Glomerular visceral epithelial cell (primary cell): ENCODE measurements at regions not wholly inside any gene's neighbourhood (a gene's known extent, or its start where the extent isn't known, plus 50 kb on each side); places are given as distances from the start of the nearest gene placed in this dataset.

ENCODE experiments used
- DNase-seq: peaks from one replicate; pipeline ENCODE4 v3.0.0-alpha.2; 2016; ENCODE audit errors: extremely low spot score

DNA sequence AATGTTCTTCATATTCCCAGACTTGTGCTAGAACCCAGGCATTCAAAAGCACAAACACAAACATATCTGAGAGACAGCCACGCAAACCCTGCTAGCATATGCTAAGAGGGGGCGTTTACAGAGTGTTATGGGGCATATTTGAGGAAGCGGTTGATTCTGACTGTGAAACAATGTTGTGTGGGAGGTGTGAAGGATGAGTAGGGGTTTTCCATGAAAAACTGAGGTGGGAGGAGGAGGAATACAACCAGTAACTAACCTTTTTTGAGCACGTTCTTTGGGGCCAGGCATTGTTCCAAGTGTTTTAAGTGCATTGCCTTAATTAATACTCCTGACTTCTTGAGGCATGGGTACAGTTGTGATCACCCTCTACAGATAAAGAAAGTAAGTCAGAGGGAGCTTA is 499.5 kb downstream of the AACS start:
- DNase-seq = no peak

- DNase-seq = no peak
These were observed 502.3 kb downstream of the AACS start for GRCh38 chr12:125567581-125567980.

GRCh38 chr12:125568306-125568705 is 503.1 kb downstream of the AACS start:
- no peak for DNase-seq

GRCh38 chr12:125573271-125573670 is 508.0 kb downstream of the AACS start:
- DNase-seq = no peak

DNA sequence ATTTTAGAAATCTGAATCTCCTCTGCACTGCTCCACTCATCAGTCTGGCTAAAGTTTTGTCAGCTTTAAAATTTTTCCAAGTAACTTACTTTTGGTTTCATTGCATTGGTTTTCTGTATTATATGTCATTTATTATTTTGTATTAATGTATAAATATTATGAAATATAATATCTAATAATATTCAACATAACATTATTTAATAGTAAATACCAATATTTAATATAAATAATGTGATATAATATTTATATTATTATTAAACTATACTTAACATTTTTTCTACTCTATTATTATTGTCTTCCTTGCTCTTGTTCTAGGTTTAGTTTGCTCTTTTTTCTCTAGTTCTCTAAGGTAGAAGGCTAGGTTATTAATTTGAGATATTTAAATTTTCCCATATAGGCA is 512.1 kb downstream of the AACS start:
- no peak for DNase-seq

DNA sequence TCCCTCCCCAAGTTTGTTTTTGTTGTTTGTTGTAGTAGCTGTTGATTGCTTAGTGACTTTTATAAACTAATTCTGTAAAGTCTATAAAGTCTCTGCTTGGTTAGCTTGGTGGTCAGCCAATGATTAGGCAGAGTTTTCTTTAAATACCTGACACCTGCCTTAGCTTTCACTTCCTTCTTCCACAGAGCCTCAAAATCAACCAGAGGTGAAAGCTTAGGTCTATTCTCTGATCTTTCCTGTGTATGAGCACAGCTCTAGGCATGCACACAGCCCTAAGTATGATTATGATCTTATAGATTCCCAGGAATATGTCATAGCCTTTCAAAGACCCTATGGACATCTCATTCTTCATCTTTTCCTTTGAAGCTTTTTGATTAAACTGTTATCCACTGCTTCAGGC is 514.7 kb downstream of the AACS start:
- no peak for DNase-seq

DNA sequence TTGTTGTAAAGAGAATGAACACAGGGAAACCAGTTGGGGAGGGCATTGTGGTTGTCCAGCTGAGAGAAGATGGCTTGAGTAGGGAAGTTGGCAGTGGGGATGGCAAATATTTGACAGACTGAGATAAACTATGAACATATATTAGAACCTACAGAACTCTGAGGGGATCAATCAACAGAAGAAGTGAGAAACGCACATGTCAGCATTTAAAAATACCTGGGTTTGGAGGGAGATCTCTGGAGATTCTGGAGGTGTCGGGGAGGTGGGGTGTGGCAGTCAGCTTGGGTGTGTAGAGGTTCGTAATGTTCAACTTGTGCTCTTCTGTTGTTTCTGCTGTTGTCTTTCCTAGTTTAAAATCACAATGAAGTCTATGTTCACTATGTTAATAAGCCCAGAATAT is 517.8 kb downstream of the AACS start:
- no peak for DNase-seq

DNA sequence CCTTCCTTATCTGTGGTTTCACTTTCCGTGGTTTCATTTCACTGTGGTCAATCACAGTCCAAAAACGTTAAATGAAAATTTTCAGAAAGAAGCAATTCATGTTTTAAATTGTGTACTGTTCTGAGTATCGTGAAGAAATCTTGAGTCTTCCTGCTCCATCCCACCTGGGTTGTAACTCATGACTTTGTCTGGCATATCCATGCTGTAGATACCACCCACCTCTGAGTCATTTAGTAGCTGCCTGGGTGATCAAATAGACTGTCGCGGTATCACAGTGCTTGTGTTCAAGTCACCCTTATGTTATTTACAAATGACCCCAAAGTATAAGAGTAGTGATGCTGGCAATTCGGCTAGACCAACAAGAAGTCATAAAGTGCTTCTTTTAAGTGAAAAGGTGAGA is 521.2 kb downstream of the AACS start:
- DNase-seq = no peak

- DNase-seq = no peak
These were observed 528.0 kb downstream of the AACS start for GRCh38 chr12:125593269-125593668.

- no peak for DNase-seq
These were observed 539.7 kb downstream of the AACS start for GRCh38 chr12:125604976-125605375.

- no peak for DNase-seq
These were observed 541.1 kb downstream of the AACS start for GRCh38 chr12:125606312-125606711.

- no peak for DNase-seq
These were observed 545.1 kb downstream of the AACS start for GRCh38 chr12:125610292-125610691.

DNA sequence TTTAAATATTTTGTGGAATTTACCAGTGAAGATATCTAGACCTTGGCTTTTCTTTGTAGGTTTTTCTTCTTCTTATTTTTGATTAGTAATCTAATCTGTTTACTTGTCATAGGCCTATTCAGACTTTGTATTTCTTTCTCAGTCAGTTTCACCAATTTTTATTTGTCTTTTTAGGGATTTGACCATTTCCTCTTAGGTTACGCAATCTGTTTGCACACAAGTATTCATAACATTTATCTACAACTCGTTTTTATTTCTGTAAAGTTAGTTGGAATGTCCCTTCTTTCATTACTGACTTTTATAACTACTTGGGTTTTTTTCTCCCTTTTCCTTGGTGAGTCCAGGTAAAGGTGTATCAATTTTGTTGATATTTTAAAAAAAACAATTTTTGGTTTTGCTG is 545.7 kb downstream of the AACS start:
- no peak for DNase-seq

DNA sequence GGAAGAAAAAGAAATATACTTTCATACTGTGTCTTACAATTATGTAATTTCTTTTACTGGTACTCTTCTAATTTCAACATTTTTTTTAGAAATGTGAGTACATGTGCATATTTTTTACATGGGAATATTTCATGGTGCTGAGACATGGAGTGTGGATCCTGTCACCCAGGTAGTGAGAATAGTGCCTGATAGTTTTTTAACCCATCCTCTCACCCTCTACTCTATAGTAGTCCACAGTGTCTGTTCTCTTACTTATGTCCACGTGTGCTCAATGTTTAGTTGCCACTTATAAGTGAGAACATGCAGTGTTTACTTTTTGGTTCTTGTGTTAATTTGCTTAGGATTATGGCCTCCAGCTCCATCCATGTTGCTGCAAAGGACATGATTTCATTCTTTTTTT is 548.8 kb downstream of the AACS start:
- no peak for DNase-seq

GRCh38 chr12:125619723-125620122 is 554.5 kb downstream of the AACS start:
- DNase-seq = no peak

GRCh38 chr12:125633686-125634085 is 568.5 kb downstream of the AACS start:
- DNase-seq = no peak

GRCh38 chr12:125634813-125635212 is 569.6 kb downstream of the AACS start:
- no peak for DNase-seq

GRCh38 chr12:125639826-125640225 is 574.6 kb downstream of the AACS start:
- DNase-seq = no peak

DNA sequence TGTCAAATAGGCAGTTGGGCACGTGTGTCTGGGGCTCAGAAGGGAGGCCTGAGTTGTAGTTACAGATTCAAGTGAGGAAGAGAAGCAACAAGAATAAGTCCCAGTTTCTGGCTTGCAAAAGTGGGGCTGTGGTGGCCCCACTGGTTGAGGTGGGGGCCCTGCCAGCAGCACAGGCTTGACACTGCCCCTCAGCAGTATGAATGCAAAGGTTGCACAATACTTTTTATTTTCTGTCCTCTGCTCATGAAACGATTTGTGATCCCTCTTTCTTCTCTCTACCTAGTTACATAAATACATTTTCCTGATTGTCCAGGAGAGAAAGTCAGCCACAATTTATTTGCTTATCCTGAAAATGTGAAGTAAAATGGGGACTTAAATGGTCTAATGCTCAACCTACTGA is 577.8 kb downstream of the AACS start:
- DNase-seq = no peak

- no peak for DNase-seq
These were observed 580.5 kb downstream of the AACS start for GRCh38 chr12:125645724-125646123.

DNA sequence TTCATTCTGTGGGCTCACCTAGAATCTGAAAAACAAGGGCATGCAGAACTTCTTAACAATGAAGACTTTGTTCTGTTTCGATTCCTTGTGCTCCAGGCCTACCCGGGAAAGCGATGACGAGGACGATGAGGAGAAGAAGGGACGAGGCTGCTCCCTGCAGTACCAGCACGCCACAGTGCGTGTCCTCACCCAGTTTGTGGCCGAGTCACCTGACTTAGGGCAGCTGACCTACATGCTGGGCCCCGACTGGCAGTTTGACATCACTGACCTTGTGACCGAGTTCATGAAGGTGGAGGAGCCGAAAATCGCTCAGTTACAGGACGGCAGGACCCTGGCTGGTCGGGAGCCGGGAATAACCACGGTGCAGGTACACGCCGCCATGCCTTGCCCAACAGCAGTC is 585.4 kb downstream of the AACS start:
- no peak for DNase-seq

- DNase-seq = no peak
These were observed 586.4 kb downstream of the AACS start for GRCh38 chr12:125651625-125652024.

GRCh38 chr12:125652681-125653080 is 587.4 kb downstream of the AACS start:
- no peak for DNase-seq

DNA sequence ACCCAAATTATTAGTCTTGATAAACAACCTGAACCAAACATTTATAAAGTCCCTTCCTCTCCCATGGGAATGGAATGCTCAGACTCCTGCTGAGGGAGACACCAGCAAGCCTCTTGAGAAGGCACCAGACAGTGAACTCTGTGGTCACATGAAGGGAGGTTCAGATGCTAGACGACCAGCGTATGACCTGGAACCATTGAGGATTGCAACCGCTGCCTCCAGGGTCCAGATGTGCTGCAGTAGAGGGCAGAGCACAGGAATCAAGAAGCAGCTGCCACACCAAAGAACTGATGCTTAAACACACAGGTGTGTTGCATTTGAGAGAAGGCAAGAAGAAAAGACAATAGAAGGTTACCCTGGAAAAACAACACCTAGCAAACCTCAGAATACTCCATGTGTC is 592.4 kb downstream of the AACS start:
- DNase-seq = no peak
